ENCODE measurements at regions not wholly inside any gene's neighbourhood (a gene's known extent, or its start where the extent isn't known, plus 50 kb on each side); places are given as distances from the start of the nearest gene placed in this dataset.

- Histone ChIP-seq H3K27me3 (replicated peaks; ENCODE audit: insufficient read depth, low read length) (no peaks in the 10 kb centered on the region), H4K20me1 (ENCODE audit: insufficient read depth, low read length) (no peaks in the 10 kb centered on the region), H3K9me3 (replicated peaks; ENCODE audit: insufficient read depth, low read length) (no peaks in the 10 kb centered on the region), H3K4me3 (ENCODE audit: low read length) (no peak overlapping the region), H3K79me2 (ENCODE audit: low read length) (no peaks in the 10 kb centered on the region), H3K4me1 (ENCODE audit: low read length) (peaks cover 11% of the 10 kb centered on the region), H3K36me3 (replicated peaks; ENCODE audit: insufficient read depth, low read length) (no peaks in the 10 kb centered on the region), H3K27ac (ENCODE audit: low read length) (no peak overlapping the region), H3K4me2 (ENCODE audit: low read depth, low read length) (no peak overlapping the region), H3K9me2 (replicated peaks; ENCODE audit: insufficient read depth, low read length) (no peaks in the 10 kb centered on the region), H3K9ac (ENCODE audit: low read length) (no peak overlapping the region), H3F3A (ENCODE audit: insufficient read depth, low read length) (0 out of 2 replicates have a peak, but pooled peaks cover 5% of the 10 kb centered on the region), H2AFZ (ENCODE audit: low read length) (no peak overlapping the region)
- DNase-seq, result no peak
- TF ChIP-seq EZH2 (optimal IDR thresholded peaks at IDR 0.05; ENCODE audit: low read depth, low read length), result no peak
- no peak for TF ChIP-seq EZH2phosphoT487 (IDR thresholded peaks at IDR 0.05; ENCODE audit: low read length)
- TF ChIP-seq, protein P1, sequence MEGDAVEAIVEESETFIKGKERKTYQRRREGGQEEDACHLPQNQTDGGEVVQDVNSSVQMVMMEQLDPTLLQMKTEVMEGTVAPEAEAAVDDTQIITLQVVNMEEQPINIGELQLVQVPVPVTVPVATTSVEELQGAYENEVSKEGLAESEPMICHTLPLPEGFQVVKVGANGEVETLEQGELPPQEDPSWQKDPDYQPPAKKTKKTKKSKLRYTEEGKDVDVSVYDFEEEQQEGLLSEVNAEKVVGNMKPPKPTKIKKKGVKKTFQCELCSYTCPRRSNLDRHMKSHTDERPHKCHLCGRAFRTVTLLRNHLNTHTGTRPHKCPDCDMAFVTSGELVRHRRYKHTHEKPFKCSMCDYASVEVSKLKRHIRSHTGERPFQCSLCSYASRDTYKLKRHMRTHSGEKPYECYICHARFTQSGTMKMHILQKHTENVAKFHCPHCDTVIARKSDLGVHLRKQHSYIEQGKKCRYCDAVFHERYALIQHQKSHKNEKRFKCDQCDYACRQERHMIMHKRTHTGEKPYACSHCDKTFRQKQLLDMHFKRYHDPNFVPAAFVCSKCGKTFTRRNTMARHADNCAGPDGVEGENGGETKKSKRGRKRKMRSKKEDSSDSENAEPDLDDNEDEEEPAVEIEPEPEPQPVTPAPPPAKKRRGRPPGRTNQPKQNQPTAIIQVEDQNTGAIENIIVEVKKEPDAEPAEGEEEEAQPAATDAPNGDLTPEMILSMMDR (IDR thresholded peaks at IDR 0.05; ENCODE audit: low read length), result no peak
Measured at GRCh38 chr5:159640921-159641320, 275.4 kb upstream of the ADRA1B start.

DNA sequence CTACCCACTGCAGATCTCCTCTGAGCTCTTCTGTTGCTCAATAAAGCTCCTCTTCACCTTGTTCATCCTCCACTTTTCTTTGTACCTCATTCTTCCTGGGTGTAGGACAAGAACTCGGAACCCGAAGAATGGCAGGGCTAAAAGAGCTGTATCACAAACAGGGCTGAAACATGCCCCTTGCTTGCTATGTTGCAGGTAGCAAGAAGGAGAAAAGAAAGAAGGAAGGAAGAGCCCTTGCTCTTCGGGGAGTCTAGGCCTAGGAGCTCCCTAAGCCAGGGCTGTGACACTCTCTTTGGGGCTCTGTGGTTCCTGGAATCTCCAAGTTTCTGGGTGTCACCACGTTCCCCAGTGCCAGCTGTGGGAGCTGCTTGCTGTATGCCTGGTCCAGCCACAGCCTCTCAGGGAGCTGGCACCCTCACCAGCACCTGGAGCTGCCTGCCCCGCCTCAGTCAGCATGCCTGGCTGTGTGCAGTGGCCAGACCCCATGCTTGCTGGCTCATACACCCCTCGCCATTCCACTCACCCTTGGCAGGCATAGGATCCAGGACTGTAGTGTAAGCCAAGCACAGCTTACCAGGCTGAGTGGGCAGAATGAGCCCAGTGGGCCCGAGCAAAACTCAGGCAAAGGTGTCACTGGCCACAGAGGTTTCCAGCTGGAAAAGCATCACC lies 274.8 kb upstream of the ADRA1B start:
- H3K9ac ChIP-seq (ENCODE audit: low read length), result no peak overlapping the region
- no peak overlapping the region for H3K4me3 ChIP-seq (ENCODE audit: low read length)
- H3K79me2 ChIP-seq (ENCODE audit: low read length), result no peaks in the 10 kb centered on the region
- no peak for TF ChIP-seq EZH2phosphoT487 (IDR thresholded peaks at IDR 0.05; ENCODE audit: low read length)
- no peak for TF ChIP-seq EZH2 (optimal IDR thresholded peaks at IDR 0.05; ENCODE audit: low read depth, low read length)
- TF ChIP-seq, protein P1 (IDR thresholded peaks at IDR 0.05; ENCODE audit: low read length), result no peak
- H3K27ac ChIP-seq (ENCODE audit: low read length), result no peak overlapping the region
- no peak for DNase-seq
- no peaks in the 10 kb centered on the region for H3K27me3 ChIP-seq (replicated peaks; ENCODE audit: insufficient read depth, low read length)
- H3K4me2 ChIP-seq (ENCODE audit: low read depth, low read length), result no peak overlapping the region
- no peaks in the 10 kb centered on the region for H3K36me3 ChIP-seq (replicated peaks; ENCODE audit: insufficient read depth, low read length)
- no peaks in the 10 kb centered on the region for H4K20me1 ChIP-seq (ENCODE audit: insufficient read depth, low read length)
- H3F3A ChIP-seq (ENCODE audit: insufficient read depth, low read length), result 0 out of 2 replicates have a peak, but pooled peaks cover 5% of the 10 kb centered on the region
- no peaks in the 10 kb centered on the region for H3K9me3 ChIP-seq (replicated peaks; ENCODE audit: insufficient read depth, low read length)
- H2AFZ ChIP-seq (ENCODE audit: low read length), result no peak overlapping the region
- H3K4me1 ChIP-seq (ENCODE audit: low read length), result peaks cover 17% of the 10 kb centered on the region
- H3K9me2 ChIP-seq (replicated peaks; ENCODE audit: insufficient read depth, low read length), result no peaks in the 10 kb centered on the region

DNA sequence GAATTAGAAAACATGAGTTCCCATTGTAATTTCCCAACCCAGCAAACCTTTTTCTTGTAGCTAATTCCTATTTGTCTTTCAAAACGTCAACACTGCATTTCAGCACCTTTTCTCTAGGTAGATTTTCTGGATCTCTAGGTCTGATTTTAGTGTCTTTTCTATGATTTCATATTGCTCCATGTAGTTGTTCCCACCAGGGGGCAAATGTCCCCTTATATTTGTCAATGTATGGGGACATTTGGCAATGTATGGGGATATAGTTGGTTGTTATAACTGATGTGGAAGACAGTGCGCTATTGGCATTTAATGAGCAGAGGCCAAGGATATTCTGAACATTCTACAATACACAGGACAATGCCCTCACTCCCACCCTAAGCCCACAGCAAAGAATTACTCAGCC lies 273.9 kb upstream of the ADRA1B start:
- Histone ChIP-seq H3K4me1 (ENCODE audit: low read length) (peaks cover 24% of the 10 kb centered on the region), H3K9me3 (replicated peaks; ENCODE audit: insufficient read depth, low read length) (no peaks in the 10 kb centered on the region)

DNA sequence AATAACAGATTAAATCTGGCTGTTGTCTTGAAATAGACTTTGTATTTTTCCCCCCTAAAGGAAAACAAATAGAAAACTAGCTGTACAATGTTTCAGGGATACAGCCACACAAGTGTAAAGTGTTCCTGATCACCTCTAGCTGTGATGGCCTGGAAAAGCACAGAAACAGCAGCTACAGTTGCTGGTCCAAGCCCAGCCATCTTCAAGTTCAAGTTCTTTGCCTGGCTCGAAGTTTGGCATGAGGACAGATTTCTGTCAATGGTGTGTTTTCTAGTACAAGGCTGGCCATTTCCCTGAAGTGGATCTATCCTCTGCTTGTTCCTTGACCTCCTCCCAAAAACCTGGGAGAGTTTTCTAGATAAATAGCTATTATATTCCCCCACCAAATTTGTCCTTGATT lies 272.2 kb upstream of the ADRA1B start:
- no peaks in the 10 kb centered on the region for H3K9me3 ChIP-seq (replicated peaks; ENCODE audit: insufficient read depth, low read length)

More for the DNA sequence above, 273.9 kb upstream of the ADRA1B start:
- Histone ChIP-seq H3K79me2 (ENCODE audit: low read length) (no peaks in the 10 kb centered on the region), H3K4me2 (ENCODE audit: low read depth, low read length) (no peak overlapping the region), H3K27me3 (replicated peaks; ENCODE audit: insufficient read depth, low read length) (no peaks in the 10 kb centered on the region), H3K27ac (ENCODE audit: low read length) (no peak overlapping the region), H3K9ac (ENCODE audit: low read length) (no peak overlapping the region), H3F3A (ENCODE audit: insufficient read depth, low read length) (0 out of 2 replicates have a peak, but pooled peaks cover 5% of the 10 kb centered on the region), H3K36me3 (replicated peaks; ENCODE audit: insufficient read depth, low read length) (no peaks in the 10 kb centered on the region), H3K4me3 (ENCODE audit: low read length) (no peak overlapping the region), H3K9me2 (replicated peaks; ENCODE audit: insufficient read depth, low read length) (no peaks in the 10 kb centered on the region), H4K20me1 (ENCODE audit: insufficient read depth, low read length) (no peaks in the 10 kb centered on the region), H2AFZ (ENCODE audit: low read length) (no peak overlapping the region)
- TF ChIP-seq EZH2phosphoT487 (IDR thresholded peaks at IDR 0.05; ENCODE audit: low read length), result no peak
- no peak for DNase-seq

More for the DNA sequence above, 272.2 kb upstream of the ADRA1B start:
- Histone ChIP-seq H3K4me2 (ENCODE audit: low read depth, low read length) (no peak overlapping the region), H3K27ac (ENCODE audit: low read length) (no peak overlapping the region), H3K9me2 (replicated peaks; ENCODE audit: insufficient read depth, low read length) (no peaks in the 10 kb centered on the region), H4K20me1 (ENCODE audit: insufficient read depth, low read length) (no peaks in the 10 kb centered on the region), H3K9ac (ENCODE audit: low read length) (no peak overlapping the region), H2AFZ (ENCODE audit: low read length) (no peak overlapping the region), H3F3A (ENCODE audit: insufficient read depth, low read length) (0 out of 2 replicates have a peak, but pooled peaks cover 5% of the 10 kb centered on the region), H3K27me3 (replicated peaks; ENCODE audit: insufficient read depth, low read length) (no peaks in the 10 kb centered on the region), H3K79me2 (ENCODE audit: low read length) (no peaks in the 10 kb centered on the region), H3K36me3 (replicated peaks; ENCODE audit: insufficient read depth, low read length) (no peaks in the 10 kb centered on the region), H3K4me3 (ENCODE audit: low read length) (no peak overlapping the region), H3K4me1 (ENCODE audit: low read length) (peaks cover 24% of the 10 kb centered on the region)
- no peak for DNase-seq
- TF ChIP-seq, protein P1 (IDR thresholded peaks at IDR 0.05; ENCODE audit: low read length), result no peak
- TF ChIP-seq EZH2 (optimal IDR thresholded peaks at IDR 0.05; ENCODE audit: low read depth, low read length), result no peak
- no peak for TF ChIP-seq EZH2phosphoT487 (IDR thresholded peaks at IDR 0.05; ENCODE audit: low read length)
